ENCODE measurements at regions not wholly inside any gene's neighbourhood (a gene's known extent, or its start where the extent isn't known, plus 50 kb on each side); places are given as distances from the start of the nearest gene placed in this dataset.

- TF ChIP-seq CTCF (IDR thresholded peaks at IDR 0.05; ENCODE audit: control extremely low read depth in 1 of 3, insufficient read depth in 1 of 3, low read depth in 1 of 3, low read length in 3 of 3) (no peak), HDAC2 (IDR thresholded peaks at IDR 0.05; ENCODE audit: borderline replicate concordance in 1 of 2, low read depth in 2 of 2, low read length in 2 of 2) (no peak), SAP30 (IDR thresholded peaks at IDR 0.05; ENCODE audit: insufficient read depth, insufficient replicate concordance, low read length) (no peak), POLR2A (IDR thresholded peaks at IDR 0.05; ENCODE audit: control extremely low read depth in 1 of 2, low read depth in 2 of 2, low read length in 2 of 2) (no peak), GABPA (IDR thresholded peaks at IDR 0.05; ENCODE audit: borderline replicate concordance, insufficient read depth, low read length) (no peak), TBP (IDR thresholded peaks at IDR 0.05; ENCODE audit: low read depth, low read length) (no peak), EP300 (IDR thresholded peaks at IDR 0.05; ENCODE audit: borderline replicate concordance in 1 of 2, low read depth in 2 of 2, low read length in 2 of 2) (no peak), SP4 (IDR thresholded peaks at IDR 0.05; ENCODE audit: low read length) (no peak), CHD2 (IDR thresholded peaks at IDR 0.05; ENCODE audit: low read length) (no peak), SIX5 (IDR thresholded peaks at IDR 0.05; ENCODE audit: low read depth, low read length) (no peak), E2F6 (IDR thresholded peaks at IDR 0.05) (no peak), PHF8 (conservative IDR thresholded peaks at IDR 0.05; ENCODE audit: low read depth, low read length) (no peak), EZH2 (IDR thresholded peaks at IDR 0.05; ENCODE audit: low read depth, low read length, severe bottlenecking) (no peak), CBX8 (IDR thresholded peaks at IDR 0.05; ENCODE audit: borderline replicate concordance, low read depth, low read length) (no peak)
These were observed 297.0 kb upstream of the KLF3 start for GRCh38 chr4:38366997-38367396.
